Hematopoietic multipotent progenitor cell treated with erythropoietin and hydrocortisone succinate and interleukin-3 and kit ligand, for 15 days (in vitro differentiated cells): ENCODE measurements at regions not wholly inside any gene's neighbourhood (a gene's known extent, or its start where the extent isn't known, plus 50 kb on each side); places are given as distances from the start of the nearest gene placed in this dataset.
"Not testable (repeated sequence)": the region's sequence is repeated elsewhere in the genome, so short reads cannot be mapped to it uniquely, and the experiment has no call there.

ENCODE experiments used
- DNase-seq: peaks from one replicate; pipeline ENCODE4 v3.0.0-alpha.2; 2015; ENCODE audit warnings: low spot score

GRCh38 chrX:3919668-3920423 lies 206.4 kb upstream of the PRKX start:
- DNase-seq = not testable (repeated sequence)

DNA sequence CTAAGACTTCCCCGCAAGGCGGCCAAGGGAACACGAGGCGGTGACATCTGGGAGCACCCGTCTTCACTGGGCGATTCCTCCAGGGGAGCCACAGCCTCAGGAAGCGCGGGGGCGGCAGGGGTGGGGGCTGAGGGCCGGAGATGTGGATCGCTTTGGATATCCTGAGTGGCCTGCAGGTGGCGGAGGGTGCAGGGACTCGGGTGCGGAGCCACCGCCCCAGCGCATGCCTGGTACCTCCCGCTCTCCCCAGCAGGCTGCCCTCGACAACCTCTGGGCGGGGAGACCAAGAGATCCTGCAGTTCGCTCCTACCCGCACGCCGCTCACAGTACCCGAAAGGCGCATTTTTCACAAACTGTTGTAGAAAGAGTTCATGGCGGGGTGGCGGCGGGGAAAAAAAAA lies 201.4 kb upstream of the PRKX start:
- not testable (repeated sequence) for DNase-seq

GRCh38 chrX:3914059-3914458 lies 200.6 kb upstream of the PRKX start:
- DNase-seq = not testable (repeated sequence)

- DNase-seq = not testable (repeated sequence)
These were observed 197.6 kb upstream of the PRKX start for GRCh38 chrX:3911012-3911411.

DNA sequence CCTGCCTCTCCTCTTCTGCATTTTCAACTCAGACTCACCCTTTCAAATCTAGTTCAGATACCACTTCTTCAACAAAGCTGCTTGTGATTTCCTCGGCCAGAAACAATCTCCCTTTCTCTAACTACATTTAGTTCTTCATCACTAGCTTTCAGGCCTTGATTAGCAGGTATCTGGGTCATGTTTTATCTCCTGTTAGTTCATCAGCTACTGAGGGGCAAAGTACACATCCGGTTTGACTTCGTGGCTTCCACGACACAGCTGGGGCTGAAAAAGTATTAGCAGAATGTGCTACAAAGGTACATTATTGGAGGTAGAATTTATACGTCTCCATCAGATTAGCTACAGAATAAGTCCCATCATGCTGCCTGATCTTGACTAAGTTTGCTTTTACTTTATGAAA lies 197.2 kb upstream of the PRKX start:
- not testable (repeated sequence) for DNase-seq

DNA sequence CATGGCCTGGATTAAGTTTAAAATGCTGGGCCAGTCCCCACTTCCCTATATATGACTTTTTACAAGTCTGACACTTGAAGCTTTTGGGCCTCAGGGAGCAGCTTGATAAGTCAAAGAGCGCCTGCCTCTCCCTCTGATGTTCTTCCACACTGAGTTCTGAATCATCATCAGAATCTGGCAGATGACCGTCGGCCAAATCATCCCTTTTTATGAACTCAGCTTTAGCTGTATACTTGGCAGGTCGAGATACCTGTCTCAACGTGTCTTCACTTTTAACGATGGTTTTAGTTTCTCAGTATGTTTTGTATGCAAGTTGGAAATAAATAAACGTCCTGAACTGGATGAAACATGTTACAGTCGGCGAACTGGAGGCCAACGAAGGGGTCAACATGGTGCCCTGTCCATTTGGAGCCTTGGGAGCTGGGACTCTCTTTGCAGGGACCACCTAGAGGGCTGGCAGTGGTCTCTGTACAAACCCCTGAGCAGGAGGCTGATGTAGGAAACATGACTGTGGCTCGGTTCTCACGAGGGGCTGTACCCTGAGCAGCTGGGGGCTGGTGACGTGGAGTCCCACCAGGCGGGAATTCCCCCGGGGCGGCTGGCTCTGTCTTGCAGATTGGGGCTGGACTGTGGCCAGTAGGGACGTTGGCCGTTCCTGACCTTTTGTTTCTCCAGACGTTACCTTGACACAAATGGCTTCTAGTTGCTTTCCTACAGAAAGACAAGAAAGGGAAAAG lies 192.2 kb upstream of the PRKX start:
- not testable (repeated sequence) for DNase-seq

DNA sequence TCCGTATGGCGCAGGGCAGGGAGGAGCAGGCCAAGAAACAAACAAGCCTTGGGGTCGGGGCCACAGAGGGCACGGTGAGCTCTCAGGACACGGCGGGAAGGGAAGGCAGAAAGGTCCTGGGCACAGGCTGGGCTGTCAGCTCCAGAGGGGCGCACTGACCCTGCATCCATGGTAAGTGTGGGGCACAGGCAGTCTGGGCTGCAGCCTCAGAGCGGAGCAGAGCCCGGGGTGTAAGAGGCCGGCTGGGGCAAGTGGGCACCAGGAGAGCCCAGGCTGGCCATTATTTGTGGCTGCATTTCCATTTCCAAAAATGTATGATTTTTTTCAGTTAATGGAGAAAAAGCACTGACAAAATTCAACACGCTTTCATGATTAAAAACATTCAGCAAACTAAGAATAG lies 188.8 kb upstream of the PRKX start:
- not testable (repeated sequence) for DNase-seq

- DNase-seq = not testable (repeated sequence)
These were observed 183.3 kb upstream of the PRKX start for GRCh38 chrX:3896755-3897154.

- not testable (repeated sequence) for DNase-seq
These were observed 169.1 kb upstream of the PRKX start for GRCh38 chrX:3882553-3882920.

- not testable (repeated sequence) for DNase-seq
These were observed 168.6 kb upstream of the PRKX start for GRCh38 chrX:3881898-3882552.

DNA sequence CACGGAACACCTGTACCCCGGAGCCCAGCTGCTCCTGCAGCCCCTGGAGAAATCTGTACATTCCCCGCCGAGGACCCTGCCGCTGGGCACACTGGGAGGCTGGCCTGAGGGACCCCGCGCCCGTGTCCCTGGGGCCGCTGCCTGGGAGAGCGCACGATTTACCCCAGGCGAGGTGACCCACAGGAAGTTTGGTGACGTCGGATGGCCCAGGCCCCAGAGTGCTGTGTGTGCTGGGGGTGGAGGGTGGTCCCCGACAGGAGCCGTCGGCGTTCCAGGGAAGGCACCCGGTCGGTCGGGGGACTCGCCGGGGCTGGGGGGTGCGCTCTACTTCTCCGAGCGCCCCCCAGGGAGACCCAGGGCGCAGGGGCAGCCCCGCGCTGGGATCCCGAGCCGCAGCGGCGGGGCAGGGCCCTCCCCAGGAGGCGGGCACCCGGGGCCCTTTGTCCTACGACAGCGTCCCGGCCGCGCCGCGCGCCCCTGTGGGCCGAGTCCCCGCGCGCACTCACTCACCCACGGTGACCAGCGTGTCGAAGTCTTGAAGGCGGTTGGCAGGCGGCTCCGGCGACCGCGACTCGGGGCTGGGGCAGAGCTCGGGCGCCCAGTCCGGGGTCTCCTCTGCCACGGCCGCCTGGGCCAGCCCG lies 167.9 kb upstream of the PRKX start:
- not testable (repeated sequence) for DNase-seq

- not testable (repeated sequence) for DNase-seq
These were observed 162.9 kb upstream of the PRKX start for GRCh38 chrX:3876393-3876792.

DNA sequence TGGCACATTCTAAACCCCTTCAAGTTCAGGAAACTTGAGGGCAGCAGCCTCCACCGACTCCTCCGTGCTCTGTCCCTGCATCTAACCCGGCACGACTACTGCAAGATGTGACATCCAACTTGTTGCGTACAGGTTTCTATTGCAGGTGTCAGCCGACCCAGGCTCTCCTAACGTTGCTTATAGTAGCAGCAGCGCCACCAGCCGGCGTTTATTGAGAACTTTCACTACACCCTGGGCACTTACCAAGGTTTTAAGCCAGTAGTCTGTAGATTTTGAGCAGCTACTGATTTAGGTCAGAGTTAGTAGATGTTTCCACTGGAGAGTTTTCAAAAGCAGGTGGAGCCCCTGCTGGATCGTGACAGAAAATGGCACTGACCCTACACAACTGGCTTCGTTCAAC lies 162.2 kb upstream of the PRKX start:
- not testable (repeated sequence) for DNase-seq

DNA sequence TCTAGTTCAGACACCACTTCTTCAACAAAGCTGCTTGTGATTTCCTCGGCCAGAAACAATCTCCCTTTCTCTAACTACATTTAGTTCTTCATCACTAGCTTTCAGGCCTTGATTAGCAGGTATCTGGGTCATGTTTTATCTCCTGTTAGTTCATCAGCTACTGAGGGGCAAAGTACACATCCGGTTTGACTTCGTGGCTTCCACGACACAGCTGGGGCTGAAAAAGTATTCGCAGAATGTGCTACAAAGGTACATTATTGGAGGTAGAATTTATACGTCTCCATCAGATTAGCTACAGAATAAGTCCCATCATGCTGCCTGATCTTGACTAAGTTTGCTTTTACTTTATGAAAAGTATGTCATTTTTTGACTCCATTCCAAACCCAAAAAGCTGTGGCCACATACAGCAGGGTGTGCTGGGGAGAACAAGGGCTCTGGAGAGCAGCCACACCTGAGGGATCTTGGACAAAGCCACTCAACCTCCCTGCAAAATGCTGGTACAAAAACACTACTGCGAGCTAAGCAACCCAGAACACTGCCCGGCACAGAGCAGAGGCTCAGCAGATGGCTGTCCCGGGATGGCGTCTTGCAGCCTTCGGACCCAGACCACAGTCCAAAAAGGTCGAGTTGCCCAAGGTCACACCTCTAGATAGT lies 158.9 kb upstream of the PRKX start:
- DNase-seq = not testable (repeated sequence)

DNA sequence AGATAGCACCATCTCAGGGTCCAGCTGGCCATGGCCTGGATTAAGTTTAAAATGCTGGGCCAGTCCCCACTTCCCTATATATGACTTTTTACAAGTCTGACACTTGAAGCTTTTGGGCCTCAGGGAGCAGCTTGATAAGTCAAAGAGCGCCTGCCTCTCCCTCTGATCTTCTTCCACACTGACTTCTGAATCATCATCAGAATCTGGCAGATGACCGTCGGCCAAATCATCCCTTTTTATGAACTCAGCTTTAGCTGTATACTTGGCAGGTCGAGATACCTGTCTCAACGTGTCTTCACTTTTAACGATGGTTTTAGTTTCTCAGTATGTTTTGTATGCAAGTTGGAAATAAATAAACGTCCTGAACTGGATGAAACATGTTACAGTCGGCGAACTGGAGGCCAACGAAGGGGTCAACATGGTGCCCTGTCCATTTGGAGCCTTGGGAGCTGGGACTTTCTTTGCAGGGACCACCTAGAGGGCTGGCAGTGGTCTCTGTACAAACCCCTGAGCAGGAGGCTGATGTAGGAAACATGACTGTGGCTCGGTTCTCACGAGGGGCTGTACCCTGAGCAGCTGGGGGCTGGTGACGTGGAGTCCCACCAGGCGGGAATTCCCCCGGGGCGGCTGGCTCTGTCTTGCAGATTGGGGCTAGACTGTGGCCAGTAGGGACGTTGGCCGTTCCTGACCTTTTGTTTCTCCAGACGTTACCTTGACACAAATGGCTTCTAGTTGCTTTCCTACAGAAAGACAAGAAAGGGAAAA lies 153.8 kb upstream of the PRKX start:
- not testable (repeated sequence) for DNase-seq

GRCh38 chrX:3858332-3858731 lies 144.9 kb upstream of the PRKX start:
- DNase-seq = not testable (repeated sequence)

- DNase-seq = not testable (repeated sequence)
These were observed 130.2 kb upstream of the PRKX start for GRCh38 chrX:3843522-3844145.

DNA sequence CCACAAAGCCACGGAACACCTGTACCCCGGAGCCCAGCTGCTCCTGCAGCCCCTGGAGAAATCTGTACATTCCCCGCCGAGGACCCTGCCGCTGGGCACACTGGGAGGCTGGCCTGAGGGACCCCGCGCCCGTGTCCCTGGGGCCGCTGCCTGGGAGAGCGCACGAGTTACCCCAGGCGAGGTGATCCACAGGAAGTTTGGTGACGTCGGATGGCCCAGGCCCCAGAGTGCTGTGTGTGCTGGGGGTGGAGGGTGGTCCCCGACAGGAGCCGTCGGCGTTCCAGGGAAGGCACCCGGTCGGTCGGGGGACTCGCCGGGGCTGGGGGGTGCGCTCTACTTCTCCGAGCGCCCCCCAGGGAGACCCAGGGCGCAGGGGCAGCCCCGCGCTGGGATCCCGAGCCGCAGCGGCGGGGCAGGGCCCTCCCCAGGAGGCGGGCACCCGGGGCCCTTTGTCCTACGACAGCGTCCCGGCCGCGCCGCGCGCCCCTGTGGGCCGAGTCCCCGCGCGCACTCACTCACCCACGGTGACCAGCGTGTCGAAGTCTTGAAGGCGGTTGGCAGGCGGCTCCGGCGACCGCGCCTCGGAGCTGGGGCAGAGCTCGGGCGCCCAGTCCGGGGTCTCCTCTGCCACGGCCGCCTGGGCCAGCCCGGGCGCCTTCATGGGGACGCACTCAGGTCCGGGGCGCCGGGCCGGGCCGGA lies 129.5 kb upstream of the PRKX start:
- not testable (repeated sequence) for DNase-seq

DNA sequence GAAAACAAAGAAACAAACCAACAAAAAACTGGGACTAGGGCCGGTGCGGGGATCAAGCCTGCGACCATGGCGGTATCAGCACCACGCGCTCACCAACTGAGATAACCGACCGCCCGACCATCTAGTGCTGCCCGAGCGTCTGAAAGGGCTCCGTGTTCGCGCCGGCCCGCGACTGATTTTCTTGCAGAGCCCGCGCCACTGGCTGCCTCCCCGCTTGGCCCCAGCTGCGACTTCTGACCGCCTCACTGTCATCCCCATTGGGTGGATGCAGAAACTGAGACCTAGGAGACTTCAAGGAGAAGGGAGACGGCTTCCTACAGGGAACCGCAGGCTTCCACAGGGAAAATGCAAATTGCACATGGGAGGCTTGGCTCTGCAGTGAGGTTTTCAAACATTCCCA lies 125.3 kb upstream of the PRKX start:
- not testable (repeated sequence) for DNase-seq
